NCI-H128 (cell line): ENCODE measurements at regions not wholly inside any gene's neighbourhood (a gene's known extent, or its start where the extent isn't known, plus 50 kb on each side); places are given as distances from the start of the nearest gene placed in this dataset.
"Not testable (repeated sequence)": the region's sequence is repeated elsewhere in the genome, so short reads cannot be mapped to it uniquely, and the experiment has no call there.

Experiments
- DNase-seq: peaks from one replicate; lab custom pipeline; 2025; ENCODE audit not compliant: unreplicated experiment; lab: John Stamatoyannopoulos, UW

- DNase-seq: no peak
These were observed 456.4 kb upstream of the CFAP20DC start for GRCh38 chr3:59506191-59506590.

- DNase-seq: no peak
These were observed 453.6 kb upstream of the CFAP20DC start for GRCh38 chr3:59503441-59503840.

- DNase-seq: no peak
These were observed 453.0 kb upstream of the CFAP20DC start for GRCh38 chr3:59502806-59503205.

GRCh38 chr3:59499954-59500353 lies 450.1 kb upstream of the CFAP20DC start:
- DNase-seq: no peak

- DNase-seq: no peak
These were observed 449.2 kb upstream of the CFAP20DC start for GRCh38 chr3:59499000-59499399.

GRCh38 chr3:59496250-59496649 lies 446.4 kb upstream of the CFAP20DC start:
- DNase-seq: no peak

GRCh38 chr3:59494969-59495368 lies 445.1 kb upstream of the CFAP20DC start:
- not testable (repeated sequence) for DNase-seq

GRCh38 chr3:59486520-59486919 lies 436.7 kb upstream of the CFAP20DC start:
- DNase-seq: no peak

GRCh38 chr3:59483191-59483590 lies 433.4 kb upstream of the CFAP20DC start:
- no peak for DNase-seq

- no peak for DNase-seq
These were observed 432.9 kb upstream of the CFAP20DC start for GRCh38 chr3:59482684-59483083.

- no peak for DNase-seq
These were observed 432.1 kb upstream of the CFAP20DC start for GRCh38 chr3:59481776-59482400.

GRCh38 chr3:59480486-59480995 lies 430.7 kb upstream of the CFAP20DC start:
- no peak for DNase-seq

- DNase-seq: no peak
These were observed 423.8 kb upstream of the CFAP20DC start for GRCh38 chr3:59473636-59474035.

GRCh38 chr3:59472541-59472940 lies 422.7 kb upstream of the CFAP20DC start:
- no peak for DNase-seq

GRCh38 chr3:59469948-59470723 lies 420.3 kb upstream of the CFAP20DC start:
- no peak for DNase-seq

GRCh38 chr3:59467476-59467875 lies 417.7 kb upstream of the CFAP20DC start:
- no peak for DNase-seq

- no peak for DNase-seq
These were observed 414.4 kb upstream of the CFAP20DC start for GRCh38 chr3:59464187-59464586.

GRCh38 chr3:59463253-59463652 lies 413.4 kb upstream of the CFAP20DC start:
- DNase-seq: no peak

- DNase-seq: no peak
These were observed 410.2 kb upstream of the CFAP20DC start for GRCh38 chr3:59460068-59460467.

GRCh38 chr3:59456852-59457485 lies 407.1 kb upstream of the CFAP20DC start:
- DNase-seq: no peak

- DNase-seq: no peak
These were observed 402.2 kb upstream of the CFAP20DC start for GRCh38 chr3:59451800-59452746.
